ENCODE measurements at regions not wholly inside any gene's neighbourhood (a gene's known extent, or its start where the extent isn't known, plus 50 kb on each side); places are given as distances from the start of the nearest gene placed in this dataset.
A peak's percentile ranks its signal among the peaks of the same experiment; 100 is the strongest.

DNA sequence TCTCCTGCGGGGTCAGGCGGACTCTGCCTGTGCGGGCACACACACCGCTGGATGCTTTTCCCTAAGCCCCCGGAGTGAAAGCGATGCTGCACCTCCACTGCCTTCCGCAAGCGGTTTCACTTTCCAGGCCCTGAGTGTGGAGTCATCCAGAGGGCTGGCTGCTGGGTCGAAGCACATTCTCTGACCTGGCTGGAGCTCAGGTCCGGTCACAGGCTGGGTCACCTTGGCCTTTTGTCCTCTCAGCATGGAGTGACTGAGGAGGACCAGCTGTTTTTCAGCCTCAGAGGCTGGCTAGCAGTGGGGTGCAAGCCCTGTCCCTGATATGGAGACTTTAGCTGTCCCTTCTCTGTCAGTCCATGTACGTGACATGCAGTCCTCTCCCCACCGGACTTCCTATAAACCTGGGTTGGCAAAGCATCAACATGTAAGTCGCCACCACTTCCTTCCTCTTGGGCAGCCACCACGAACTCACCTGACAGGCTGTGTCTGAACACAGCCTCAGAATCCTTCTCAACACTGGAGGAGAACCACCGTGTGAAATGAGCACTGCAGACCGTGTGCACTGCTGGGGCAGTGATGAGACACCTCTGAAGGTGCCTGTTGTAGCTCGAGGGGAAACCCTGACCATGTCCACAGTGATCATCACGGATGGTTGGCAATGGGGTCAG is 51.3 kb downstream of the GADD45G start:
- TF ChIP-seq EP300 (IDR thresholded peaks at IDR 0.05) = no peak
- TF ChIP-seq POLR2A (IDR thresholded peaks at IDR 0.05) = no peak
- TF ChIP-seq, protein P1, sequence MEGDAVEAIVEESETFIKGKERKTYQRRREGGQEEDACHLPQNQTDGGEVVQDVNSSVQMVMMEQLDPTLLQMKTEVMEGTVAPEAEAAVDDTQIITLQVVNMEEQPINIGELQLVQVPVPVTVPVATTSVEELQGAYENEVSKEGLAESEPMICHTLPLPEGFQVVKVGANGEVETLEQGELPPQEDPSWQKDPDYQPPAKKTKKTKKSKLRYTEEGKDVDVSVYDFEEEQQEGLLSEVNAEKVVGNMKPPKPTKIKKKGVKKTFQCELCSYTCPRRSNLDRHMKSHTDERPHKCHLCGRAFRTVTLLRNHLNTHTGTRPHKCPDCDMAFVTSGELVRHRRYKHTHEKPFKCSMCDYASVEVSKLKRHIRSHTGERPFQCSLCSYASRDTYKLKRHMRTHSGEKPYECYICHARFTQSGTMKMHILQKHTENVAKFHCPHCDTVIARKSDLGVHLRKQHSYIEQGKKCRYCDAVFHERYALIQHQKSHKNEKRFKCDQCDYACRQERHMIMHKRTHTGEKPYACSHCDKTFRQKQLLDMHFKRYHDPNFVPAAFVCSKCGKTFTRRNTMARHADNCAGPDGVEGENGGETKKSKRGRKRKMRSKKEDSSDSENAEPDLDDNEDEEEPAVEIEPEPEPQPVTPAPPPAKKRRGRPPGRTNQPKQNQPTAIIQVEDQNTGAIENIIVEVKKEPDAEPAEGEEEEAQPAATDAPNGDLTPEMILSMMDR (IDR thresholded peaks at IDR 0.05) = no peak
- TF ChIP-seq POLR2AphosphoS5 (IDR thresholded peaks at IDR 0.05) = no peak
- Histone ChIP-seq H3K4me1 (peaks cover 0 to 26% (median 6%) of the 10 kb centered on the region in 3 donors), H3K27me3 (no peaks in the 10 kb centered on the region), H3K36me3 (no peaks in the 10 kb centered on the region), H3K9me3 (no peaks in the 10 kb centered on the region), H3K27ac (no peak overlapping the region), H3K4me3 (no peak overlapping the region)
- WGBS, 2 donors (ENCODE audit: low coverage in 1 of 2) = 78 to 94% methylated on average over 5 to 10 of the region's 18 CpGs
- peak; percentile 28 for ATAC-seq

GRCh38 chr9:89657295-89657694 is 52.5 kb downstream of the GADD45G start:
- Histone ChIP-seq H3K27me3 (no peaks in the 10 kb centered on the region), H3K4me1 (peaks cover 0 to 38% (median 13%) of the 10 kb centered on the region in 3 donors), H3K27ac (no peak overlapping the region), H3K4me3 (no peak overlapping the region), H3K36me3 (no peaks in the 10 kb centered on the region), H3K9me3 (no peaks in the 10 kb centered on the region)
- ATAC-seq = no peak
- WGBS, 2 donors (ENCODE audit: low coverage in 1 of 2) = 100% methylated on average over 1 of the region's 5 CpGs; no CpG with 5 or more reads in 1 of the 2 donors
- TF ChIP-seq POLR2A (IDR thresholded peaks at IDR 0.05) (no peak), POLR2AphosphoS5 (IDR thresholded peaks at IDR 0.05) (no peak), EP300 (IDR thresholded peaks at IDR 0.05) (no peak)
- TF ChIP-seq, protein P1 (IDR thresholded peaks at IDR 0.05) = no peak

DNA sequence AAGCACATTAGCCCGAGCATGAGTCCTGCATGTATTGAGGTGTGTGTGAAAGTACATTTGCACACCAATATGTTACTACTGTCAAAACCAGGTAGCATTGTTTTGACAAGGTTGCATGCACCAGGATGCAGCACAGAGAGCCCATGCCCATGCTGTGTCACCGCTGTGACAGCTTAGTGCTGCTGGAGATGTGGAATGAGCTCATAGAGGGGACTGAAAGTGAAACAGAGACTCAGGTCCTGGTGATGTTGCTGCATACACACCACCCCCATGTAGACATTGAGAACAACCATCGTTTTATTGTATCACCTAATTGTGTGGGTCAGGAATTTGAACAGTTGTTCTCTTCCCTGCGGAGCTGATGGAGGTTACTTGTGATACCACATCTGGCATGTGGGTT is 53.0 kb downstream of the GADD45G start:
- peaks cover 0 to 43% (median 18%) of the 10 kb centered on the region in 3 donors for H3K4me1 ChIP-seq
- no peak overlapping the region for H3K27ac ChIP-seq
- no peaks in the 10 kb centered on the region for H3K36me3 ChIP-seq
- no peaks in the 10 kb centered on the region for H3K27me3 ChIP-seq
- H3K9me3 ChIP-seq = no peaks in the 10 kb centered on the region
- H3K4me3 ChIP-seq = no peak overlapping the region
- 71 to 100% methylated on average over 1 to 3 of the region's 4 CpGs for WGBS, 2 donors (ENCODE audit: low coverage in 1 of 2)
- no peak for ATAC-seq
- TF ChIP-seq EP300 (IDR thresholded peaks at IDR 0.05) = no peak
- no peak for TF ChIP-seq POLR2AphosphoS5 (IDR thresholded peaks at IDR 0.05)
- TF ChIP-seq POLR2A (IDR thresholded peaks at IDR 0.05) = no peak
- TF ChIP-seq, protein P1 (IDR thresholded peaks at IDR 0.05) = no peak

DNA sequence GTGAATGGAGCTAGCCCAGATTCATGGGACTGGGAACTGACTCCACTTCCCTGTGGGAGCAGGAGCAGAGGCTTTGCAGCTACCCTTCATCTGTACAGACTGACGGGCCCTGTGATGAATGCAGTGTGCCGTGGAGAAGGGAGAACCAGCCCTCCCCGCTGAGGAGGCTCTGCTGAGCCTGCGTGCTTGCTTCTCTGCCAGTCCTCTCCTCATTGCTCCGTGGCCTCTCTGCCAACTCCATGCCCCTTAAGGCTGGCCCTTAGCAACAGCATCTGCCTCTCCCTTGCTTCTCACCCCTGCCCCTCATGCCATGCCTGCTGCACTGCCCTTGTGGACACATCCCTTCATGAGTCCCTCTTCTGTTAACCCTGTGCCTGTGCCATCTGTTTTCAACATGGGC is 53.6 kb downstream of the GADD45G start:
- no peak for ATAC-seq
- TF ChIP-seq POLR2AphosphoS5 (IDR thresholded peaks at IDR 0.05) (no peak), EP300 (IDR thresholded peaks at IDR 0.05) (no peak), POLR2A (IDR thresholded peaks at IDR 0.05) (no peak)
- TF ChIP-seq, protein P1 (IDR thresholded peaks at IDR 0.05) = no peak
- H3K4me1 ChIP-seq = peaks cover 0 to 48% (median 19%) of the 10 kb centered on the region in 3 donors
- H3K9me3 ChIP-seq = no peaks in the 10 kb centered on the region
- no peak overlapping the region for H3K27ac ChIP-seq
- H3K27me3 ChIP-seq = no peaks in the 10 kb centered on the region
- H3K4me3 ChIP-seq = no peak overlapping the region
- H3K36me3 ChIP-seq = no peaks in the 10 kb centered on the region
- WGBS, 2 donors (ENCODE audit: low coverage in 1 of 2) = 75 to 79% methylated on average over 1 to 4 of the region's 5 CpGs

- no peak for TF ChIP-seq POLR2A (IDR thresholded peaks at IDR 0.05)
- no peak for TF ChIP-seq POLR2AphosphoS5 (IDR thresholded peaks at IDR 0.05)
- TF ChIP-seq, protein P1 (IDR thresholded peaks at IDR 0.05) = no peak
- TF ChIP-seq EP300 (IDR thresholded peaks at IDR 0.05) = no peak
- Histone ChIP-seq H3K9me3 (no peaks in the 10 kb centered on the region), H3K36me3 (no peaks in the 10 kb centered on the region), H3K27me3 (no peaks in the 10 kb centered on the region), H3K27ac (no peak overlapping the region), H3K4me1 (peaks cover 0 to 48% (median 19%) of the 10 kb centered on the region in 3 donors), H3K4me3 (no peak overlapping the region)
- no peak for ATAC-seq
- WGBS, 2 donors (ENCODE audit: low coverage in 1 of 2) = 100% methylated on average over 4 of the region's 6 CpGs; no CpG with 5 or more reads in 1 of the 2 donors
These were observed 54.1 kb downstream of the GADD45G start for GRCh38 chr9:89658931-89659330.

Data from gastroesophageal sphincter (tissue), 4 donors.